ENCODE measurements at regions not wholly inside any gene's neighbourhood (a gene's known extent, or its start where the extent isn't known, plus 50 kb on each side); places are given as distances from the start of the nearest gene placed in this dataset.

DNA sequence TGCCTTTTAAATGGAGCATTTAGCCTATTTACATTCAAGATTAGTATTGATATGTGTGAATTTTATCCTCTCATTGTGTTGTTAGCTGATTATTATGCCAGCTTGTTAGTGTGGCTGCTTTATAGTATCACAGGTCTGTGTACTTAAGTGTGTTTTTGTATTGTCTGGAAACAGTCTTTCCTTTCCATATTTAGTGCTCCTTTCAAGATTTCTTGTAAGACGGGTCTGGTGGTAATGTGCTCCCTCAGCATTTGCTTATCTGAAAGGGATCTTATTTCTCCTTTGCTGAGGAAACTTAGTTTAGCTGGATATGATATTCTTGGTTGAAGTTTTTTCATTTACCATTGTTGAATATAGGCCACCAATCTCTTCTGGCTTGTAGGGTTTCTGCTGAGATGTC lies 549.0 kb downstream of the EPHA3 start:
- DNase-seq (ENCODE audit: unreplicated experiment) = no peak
- no peaks in the 10 kb centered on the region for H3K27me3 Mint-ChIP-seq (ENCODE audit: insufficient read depth, unreplicated experiment)
- H3K4me1 Mint-ChIP-seq (ENCODE audit: insufficient read depth, unreplicated experiment) = no peaks in the 10 kb centered on the region
- H3K4me3 Mint-ChIP-seq (ENCODE audit: unreplicated experiment) = no peak overlapping the region
- ChIA-PET POLR2A (no interaction called here), CTCF (no interaction called here)
- intact Hi-C loops (cut with micrococcal nuclease) = no loop called here
- no peaks in the 10 kb centered on the region for H3K36me3 Mint-ChIP-seq (ENCODE audit: insufficient read depth, unreplicated experiment)
- TF ChIP-seq, protein P1, sequence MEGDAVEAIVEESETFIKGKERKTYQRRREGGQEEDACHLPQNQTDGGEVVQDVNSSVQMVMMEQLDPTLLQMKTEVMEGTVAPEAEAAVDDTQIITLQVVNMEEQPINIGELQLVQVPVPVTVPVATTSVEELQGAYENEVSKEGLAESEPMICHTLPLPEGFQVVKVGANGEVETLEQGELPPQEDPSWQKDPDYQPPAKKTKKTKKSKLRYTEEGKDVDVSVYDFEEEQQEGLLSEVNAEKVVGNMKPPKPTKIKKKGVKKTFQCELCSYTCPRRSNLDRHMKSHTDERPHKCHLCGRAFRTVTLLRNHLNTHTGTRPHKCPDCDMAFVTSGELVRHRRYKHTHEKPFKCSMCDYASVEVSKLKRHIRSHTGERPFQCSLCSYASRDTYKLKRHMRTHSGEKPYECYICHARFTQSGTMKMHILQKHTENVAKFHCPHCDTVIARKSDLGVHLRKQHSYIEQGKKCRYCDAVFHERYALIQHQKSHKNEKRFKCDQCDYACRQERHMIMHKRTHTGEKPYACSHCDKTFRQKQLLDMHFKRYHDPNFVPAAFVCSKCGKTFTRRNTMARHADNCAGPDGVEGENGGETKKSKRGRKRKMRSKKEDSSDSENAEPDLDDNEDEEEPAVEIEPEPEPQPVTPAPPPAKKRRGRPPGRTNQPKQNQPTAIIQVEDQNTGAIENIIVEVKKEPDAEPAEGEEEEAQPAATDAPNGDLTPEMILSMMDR (IDR thresholded peaks at IDR 0.05; ENCODE audit: unreplicated experiment) = no peak
- H3K9me3 Mint-ChIP-seq (ENCODE audit: unreplicated experiment) = peaks cover 16% of the 10 kb centered on the region
- H3K27ac Mint-ChIP-seq (ENCODE audit: low read depth, unreplicated experiment) = no peak overlapping the region
- no TSS peak for BruUV-seq (replicated peaks)

DNA sequence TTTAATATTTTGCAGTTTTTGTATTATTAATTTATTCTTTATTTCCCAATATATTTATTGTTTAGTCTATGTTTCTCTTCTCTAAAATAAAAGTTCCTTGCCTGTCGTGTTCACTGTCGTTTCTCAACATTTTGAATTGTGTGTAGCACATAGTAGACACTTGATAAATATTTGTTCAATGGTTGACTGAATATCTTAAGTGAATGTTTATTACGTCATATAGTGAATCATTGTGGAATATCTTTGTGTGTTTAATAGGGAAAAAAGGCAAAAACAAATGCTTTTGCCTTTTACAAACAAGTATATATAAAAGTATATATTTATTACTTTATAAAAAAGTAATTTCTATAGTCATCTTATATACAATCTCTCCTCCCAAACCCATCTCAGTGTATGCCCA lies 572.3 kb downstream of the EPHA3 start:
- DNase-seq (ENCODE audit: unreplicated experiment) = no peak
- TF ChIP-seq, protein P1 (IDR thresholded peaks at IDR 0.05; ENCODE audit: unreplicated experiment) = no peak
- Mint-ChIP-seq H3K9me3 (ENCODE audit: unreplicated experiment) (no peaks in the 10 kb centered on the region), H3K27me3 (ENCODE audit: insufficient read depth, unreplicated experiment) (peaks cover 37% of the 10 kb centered on the region), H3K27ac (ENCODE audit: low read depth, unreplicated experiment) (no peak overlapping the region), H3K4me1 (ENCODE audit: insufficient read depth, unreplicated experiment) (no peaks in the 10 kb centered on the region), H3K4me3 (ENCODE audit: unreplicated experiment) (no peak overlapping the region), H3K36me3 (ENCODE audit: insufficient read depth, unreplicated experiment) (no peaks in the 10 kb centered on the region)
- intact Hi-C loops (cut with micrococcal nuclease) = no loop called here
- CTCF ChIA-PET = no interaction called here
- BruUV-seq (replicated peaks) = no TSS peak
- POLR2A ChIA-PET = no interaction called here

DNA sequence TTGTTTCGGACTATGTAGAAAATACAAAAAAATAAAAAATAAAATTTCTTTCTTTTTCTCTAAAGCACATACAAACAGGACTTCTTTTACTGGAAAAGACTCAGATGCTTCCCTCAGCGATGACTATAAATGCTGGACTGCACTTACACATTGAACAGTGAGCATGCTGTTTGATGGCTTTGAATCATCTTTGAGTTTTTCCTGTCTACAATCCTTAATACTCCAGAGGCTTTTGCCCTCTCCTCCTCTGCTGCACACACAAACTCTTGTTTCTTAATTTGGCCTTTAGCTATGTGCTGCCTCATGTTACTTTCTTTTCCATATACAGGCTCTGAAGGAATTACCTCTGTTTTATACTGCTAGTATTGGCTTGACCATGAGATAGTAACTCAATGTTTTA lies 575.1 kb downstream of the EPHA3 start:
- intact Hi-C loops (cut with micrococcal nuclease) = no loop called here
- peaks cover 22% of the 10 kb centered on the region for H3K27me3 Mint-ChIP-seq (ENCODE audit: insufficient read depth, unreplicated experiment)
- no peak overlapping the region for H3K4me3 Mint-ChIP-seq (ENCODE audit: unreplicated experiment)
- no TSS peak for BruUV-seq (replicated peaks)
- no peaks in the 10 kb centered on the region for H3K9me3 Mint-ChIP-seq (ENCODE audit: unreplicated experiment)
- ChIA-PET POLR2A (no interaction called here), CTCF (no interaction called here)
- TF ChIP-seq, protein P1 (IDR thresholded peaks at IDR 0.05; ENCODE audit: unreplicated experiment) = no peak
- H3K27ac Mint-ChIP-seq (ENCODE audit: low read depth, unreplicated experiment) = no peak overlapping the region
- no peaks in the 10 kb centered on the region for H3K36me3 Mint-ChIP-seq (ENCODE audit: insufficient read depth, unreplicated experiment)
- no peaks in the 10 kb centered on the region for H3K4me1 Mint-ChIP-seq (ENCODE audit: insufficient read depth, unreplicated experiment)
- DNase-seq (ENCODE audit: unreplicated experiment) = no peak

DNA sequence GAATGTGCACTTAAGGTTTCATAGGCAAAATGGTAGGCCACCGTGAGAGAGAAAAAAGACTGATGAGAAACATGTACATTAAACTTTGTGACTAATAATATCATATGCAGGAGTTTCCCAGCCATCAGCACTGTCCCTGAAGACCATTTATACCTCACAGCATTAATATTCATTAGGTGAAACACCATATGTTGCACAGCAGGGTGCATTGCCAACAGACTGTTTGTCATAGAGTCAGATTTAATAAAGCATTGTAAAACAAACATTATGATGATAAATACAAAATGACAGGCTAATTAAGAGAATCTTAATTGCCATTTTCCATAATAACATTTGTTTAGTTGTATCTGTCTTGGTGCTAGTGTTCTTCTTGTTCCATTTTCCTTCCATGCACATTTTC lies 578.3 kb downstream of the EPHA3 start:
- no peak for DNase-seq (ENCODE audit: unreplicated experiment)
- H3K36me3 Mint-ChIP-seq (ENCODE audit: insufficient read depth, unreplicated experiment) = no peaks in the 10 kb centered on the region
- POLR2A ChIA-PET = no interaction called here
- no TSS peak for BruUV-seq (replicated peaks)
- no peaks in the 10 kb centered on the region for H3K4me1 Mint-ChIP-seq (ENCODE audit: insufficient read depth, unreplicated experiment)
- CTCF ChIA-PET = no interaction called here
- H3K27me3 Mint-ChIP-seq (ENCODE audit: insufficient read depth, unreplicated experiment) = no peaks in the 10 kb centered on the region
- intact Hi-C loops (cut with micrococcal nuclease) = no loop called here
- TF ChIP-seq, protein P1 (IDR thresholded peaks at IDR 0.05; ENCODE audit: unreplicated experiment) = no peak
- no peaks in the 10 kb centered on the region for H3K9me3 Mint-ChIP-seq (ENCODE audit: unreplicated experiment)
- H3K4me3 Mint-ChIP-seq (ENCODE audit: unreplicated experiment) = no peak overlapping the region
- H3K27ac Mint-ChIP-seq (ENCODE audit: low read depth, unreplicated experiment) = no peak overlapping the region
